HTR-8/SVneo (cell line): ENCODE measurements at regions not wholly inside any gene's neighbourhood (a gene's known extent, or its start where the extent isn't known, plus 50 kb on each side); places are given as distances from the start of the nearest gene placed in this dataset.

ENCODE experiments used
- DNase-seq: peaks from one replicate; pipeline ENCODE4 v3.0.0; 2011; ENCODE audit warnings: low spot score, mixed read lengths; ENCODE audit not compliant: insufficient read length
- FAIRE-seq: peaks from 2 replicates; lab custom pipeline; 2011; peaks lifted over from hg19 to GRCh38; lab: Jason Lieb, UNC

GRCh38 chr6:54991761-54992330 is 145.3 kb downstream of the FAM83B start:
- no peak for FAIRE-seq
- DNase-seq: no peak

- FAIRE-seq (no peak), DNase-seq (no peak)
Observed at GRCh38 chr6:54992789-54993188, 146.2 kb downstream of the FAM83B start.

GRCh38 chr6:54993294-54993693 is 146.7 kb downstream of the FAM83B start:
- DNase-seq (no peak), FAIRE-seq (no peak)

GRCh38 chr6:54993948-54994347 is 147.4 kb downstream of the FAM83B start:
- DNase-seq: no peak

GRCh38 chr6:54998576-54998975 is 152.0 kb downstream of the FAM83B start:
- no peak for FAIRE-seq
- no peak for DNase-seq

More at GRCh38 chr6:54993948-54994347, 147.4 kb downstream of the FAM83B start:
- FAIRE-seq: no peak

- FAIRE-seq (no peak), DNase-seq (no peak)
Observed at GRCh38 chr6:55003719-55004430, 157.3 kb downstream of the FAM83B start.

GRCh38 chr6:55009131-55009530 is 162.6 kb downstream of the FAM83B start:
- FAIRE-seq: no peak
- DNase-seq: no peak

GRCh38 chr6:55011034-55011433 is 163.3 kb upstream of the HCRTR2 start:
- DNase-seq (no peak), FAIRE-seq (no peak)

GRCh38 chr6:55012454-55012853 is 161.9 kb upstream of the HCRTR2 start:
- FAIRE-seq: no peak
- no peak for DNase-seq

GRCh38 chr6:55014321-55015088 is 159.8 kb upstream of the HCRTR2 start:
- no peak for FAIRE-seq
- no peak for DNase-seq

- DNase-seq (no peak), FAIRE-seq (no peak)
Observed at GRCh38 chr6:55016261-55016660, 158.1 kb upstream of the HCRTR2 start.

GRCh38 chr6:55017555-55018300 is 156.6 kb upstream of the HCRTR2 start:
- FAIRE-seq (no peak), DNase-seq (no peak)

GRCh38 chr6:55019591-55019990 is 154.7 kb upstream of the HCRTR2 start:
- peak; percentile 38 for FAIRE-seq

GRCh38 chr6:55023230-55023629 is 151.1 kb upstream of the HCRTR2 start:
- FAIRE-seq (no peak), DNase-seq (no peak)

More at GRCh38 chr6:55019591-55019990, 154.7 kb upstream of the HCRTR2 start:
- DNase-seq: no peak

- DNase-seq: no peak
- no peak for FAIRE-seq
Observed at GRCh38 chr6:55033016-55033546, 141.2 kb upstream of the HCRTR2 start.

- DNase-seq (no peak), FAIRE-seq (no peak)
Observed at GRCh38 chr6:55034752-55035151, 139.6 kb upstream of the HCRTR2 start.

GRCh38 chr6:55040102-55040848 is 134.0 kb upstream of the HCRTR2 start:
- DNase-seq: no peak
- no peak for FAIRE-seq

GRCh38 chr6:55046869-55047422 is 127.4 kb upstream of the HCRTR2 start:
- DNase-seq (no peak), FAIRE-seq (no peak)

- no peak for DNase-seq
- no peak for FAIRE-seq
Observed at GRCh38 chr6:55047451-55048044, 126.8 kb upstream of the HCRTR2 start.
